AG04450 (cell line): ENCODE measurements at regions not wholly inside any gene's neighbourhood (a gene's known extent, or its start where the extent isn't known, plus 50 kb on each side); places are given as distances from the start of the nearest gene placed in this dataset.
A peak's percentile ranks its signal among the peaks of the same experiment; 100 is the strongest.

Experiments
- CTCF ChIA-PET: fragments of 300-600, 350-600 bp; formaldehyde crosslinking; extraction: SDS; loops from one replicate; lab custom pipeline; 2022; ENCODE audit warnings: antibody characterized with exemption, inconsistent platforms; lab: Charles Lee
- POLR2A ChIA-PET: fragments of 350-600 bp; formaldehyde crosslinking; extraction: SDS; loops from one replicate; lab custom pipeline; 2021; ENCODE audit warnings: antibody characterized with exemption, inconsistent platforms; lab: Yijun Ruan, JAX
- DNase-seq: peaks from one replicate; pipeline ENCODE4 v3.0.0-alpha.2; 2011; ENCODE audit warnings: low read depth, low spot score
- H3K27ac ChIP-seq: one replicate; pipeline ENCODE4 v1.5.1; 2012; ENCODE audit warnings: low read depth, low read length, control low read depth
- H3K27me3 ChIP-seq: one replicate; pipeline ENCODE4 v1.6.0; 2012; ENCODE audit warnings: low read length; ENCODE audit not compliant: control insufficient read depth, insufficient read depth
- H3K4me3 ChIP-seq: 2 replicates; pipeline ENCODE4 v1.5.1; 2011; ENCODE audit warnings: mild to moderate bottlenecking, low read depth, low read length, control low read depth
- H3K9me3 ChIP-seq: 2 replicates; pipeline ENCODE4 v1.5.1; 2012; ENCODE audit warnings: low read length; ENCODE audit not compliant: control insufficient read depth, insufficient read depth
- CTCF ChIP-seq: IDR thresholded peaks from 2 replicates; pipeline ENCODE4 v1.5.1; 2011; ENCODE audit warnings: low read depth, low read length, control low read depth, inconsistent platforms

GRCh38 chr2:172162739-172163336, 60.1 kb upstream of the DLX2 start:
- Histone ChIP-seq H3K27ac (no peak overlapping the region), H3K9me3 (peaks cover 6% of the 10 kb centered on the region; the same call in 1 of the 2 replicates), H3K4me3 (no peak overlapping the region), H3K27me3 (peaks cover 8% of the 10 kb centered on the region)
- DNase-seq: no peak
- POLR2A ChIA-PET: no interaction called here
- no peak for TF ChIP-seq CTCF
- CTCF ChIA-PET: no interaction called here

- TF ChIP-seq CTCF: no peak
- Histone ChIP-seq H3K27me3 (peaks cover 2% of the 10 kb centered on the region), H3K27ac (no peak overlapping the region), H3K9me3 (peaks cover 2% of the 10 kb centered on the region; the same call in 1 of the 2 replicates), H3K4me3 (no peak overlapping the region)
- ChIA-PET POLR2A (interaction anchor here (1.1 kb wide), 1 partner anchor 278 kb away, joined by 3 read pairs; no protein-coding TSS in a partner anchor), CTCF (interaction anchor here (7.2 kb wide), 1 partner anchor 293 kb away, joined by 154 read pairs; no protein-coding TSS in a partner anchor)
- no peak for DNase-seq
These were observed 66.2 kb upstream of the DLX2 start for GRCh38 chr2:172168917-172169346.

GRCh38 chr2:172169611-172170010, 66.9 kb upstream of the DLX2 start:
- H3K27me3 ChIP-seq: peaks cover 2% of the 10 kb centered on the region
- peaks cover 2% of the 10 kb centered on the region; the same call in 1 of the 2 replicates for H3K9me3 ChIP-seq
- CTCF ChIA-PET: interaction anchor here (4.9 to 7.2 kb wide), 2 partner anchors 292 to 297 kb away, joined by 88 to 154 read pairs; no protein-coding TSS in a partner anchor

GRCh38 chr2:172172513-172173173, 69.9 kb upstream of the DLX2 start:
- peak; percentile 78 for TF ChIP-seq CTCF
- Histone ChIP-seq H3K27ac (no peak overlapping the region), H3K9me3 (no peaks in the 10 kb centered on the region), H3K4me3 (peak overlapping the region; percentile 74), H3K27me3 (peaks cover 2% of the 10 kb centered on the region)
- no peak for DNase-seq
- ChIA-PET POLR2A (interaction anchor here (0.6 to 0.9 kb wide), 3 partner anchors 46 to 312 kb away, joined by 3 to 4 read pairs (median 3); no protein-coding TSS in a partner anchor), CTCF (interaction anchor here (0.7 to 7.2 kb wide), 18 partner anchors 26 to 574 kb away, joined by 3 to 154 read pairs (median 4); no protein-coding TSS in a partner anchor)

More at GRCh38 chr2:172169611-172170010, 66.9 kb upstream of the DLX2 start:
- DNase-seq: no peak
- Histone ChIP-seq H3K27ac (no peak overlapping the region), H3K4me3 (no peak overlapping the region)
- TF ChIP-seq CTCF: no peak
- POLR2A ChIA-PET: no interaction called here
